Kidney epithelial cell (primary cell): ENCODE measurements at regions not wholly inside any gene's neighbourhood (a gene's known extent, or its start where the extent isn't known, plus 50 kb on each side); places are given as distances from the start of the nearest gene placed in this dataset.

ENCODE experiments used
- DNase-seq: peaks from one replicate; pipeline ENCODE4 v3.0.0-alpha.2; 2010; ENCODE audit warnings: low read depth
- H3K27me3 ChIP-seq: 2 replicates; pipeline ENCODE4 v1.6.0; 2011; ENCODE audit warnings: low read length; ENCODE audit not compliant: control insufficient read depth, insufficient read depth
- H3K36me3 ChIP-seq: 2 replicates; pipeline ENCODE4 v1.5.1; 2011; ENCODE audit warnings: low read length; ENCODE audit not compliant: control insufficient read depth, insufficient read depth
- H3K4me3 ChIP-seq: 2 replicates; pipeline ENCODE4 v1.5.1; 2011; ENCODE audit warnings: low read depth, mild to moderate bottlenecking, control low read depth, low read length
- TF ChIP-seq, protein P1 (sequence below): IDR thresholded peaks from 2 replicates; pipeline ENCODE4 v1.5.1; 2011; ENCODE audit warnings: mild to moderate bottlenecking, moderate library complexity, low read length, control low read depth, inconsistent platforms; ENCODE audit not compliant: insufficient read depth, poor library complexity, severe bottlenecking

DNA sequence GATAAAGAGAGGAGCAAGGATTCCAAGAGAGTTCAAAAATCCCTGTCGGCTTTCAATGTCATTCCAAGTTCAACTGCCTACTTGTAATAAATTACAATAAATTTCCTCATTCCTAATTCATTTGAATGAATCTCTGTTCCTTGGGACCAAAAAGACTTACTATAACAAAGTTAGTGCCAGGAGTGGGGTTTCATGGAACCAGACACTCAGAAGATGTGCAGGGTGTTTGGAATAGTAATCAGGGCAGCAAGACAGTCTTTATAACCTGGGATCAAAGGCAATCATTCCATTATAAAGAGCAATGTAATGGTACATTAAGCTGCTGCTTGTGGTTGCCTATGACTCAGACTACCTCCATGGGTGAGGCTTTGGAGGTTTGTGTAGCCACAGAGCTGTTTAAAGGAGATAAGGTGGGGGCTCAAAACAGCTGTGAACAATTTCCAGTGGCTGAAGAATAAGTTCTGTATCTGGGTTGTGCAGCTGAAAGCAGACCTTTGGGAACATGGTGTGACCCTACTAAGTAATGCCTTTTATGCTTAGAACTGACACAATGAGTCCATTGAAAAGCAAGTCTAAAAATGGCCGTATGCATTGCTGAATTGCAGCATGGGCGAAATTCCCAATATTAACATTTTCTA, 159.9 kb downstream of the LINC00237 start:
- Histone ChIP-seq H3K36me3 (no peaks in the 10 kb centered on the region), H3K27me3 (no peaks in the 10 kb centered on the region), H3K4me3 (no peak overlapping the region)
- TF ChIP-seq, protein P1, sequence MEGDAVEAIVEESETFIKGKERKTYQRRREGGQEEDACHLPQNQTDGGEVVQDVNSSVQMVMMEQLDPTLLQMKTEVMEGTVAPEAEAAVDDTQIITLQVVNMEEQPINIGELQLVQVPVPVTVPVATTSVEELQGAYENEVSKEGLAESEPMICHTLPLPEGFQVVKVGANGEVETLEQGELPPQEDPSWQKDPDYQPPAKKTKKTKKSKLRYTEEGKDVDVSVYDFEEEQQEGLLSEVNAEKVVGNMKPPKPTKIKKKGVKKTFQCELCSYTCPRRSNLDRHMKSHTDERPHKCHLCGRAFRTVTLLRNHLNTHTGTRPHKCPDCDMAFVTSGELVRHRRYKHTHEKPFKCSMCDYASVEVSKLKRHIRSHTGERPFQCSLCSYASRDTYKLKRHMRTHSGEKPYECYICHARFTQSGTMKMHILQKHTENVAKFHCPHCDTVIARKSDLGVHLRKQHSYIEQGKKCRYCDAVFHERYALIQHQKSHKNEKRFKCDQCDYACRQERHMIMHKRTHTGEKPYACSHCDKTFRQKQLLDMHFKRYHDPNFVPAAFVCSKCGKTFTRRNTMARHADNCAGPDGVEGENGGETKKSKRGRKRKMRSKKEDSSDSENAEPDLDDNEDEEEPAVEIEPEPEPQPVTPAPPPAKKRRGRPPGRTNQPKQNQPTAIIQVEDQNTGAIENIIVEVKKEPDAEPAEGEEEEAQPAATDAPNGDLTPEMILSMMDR = no peak
- DNase-seq = no peak

DNA sequence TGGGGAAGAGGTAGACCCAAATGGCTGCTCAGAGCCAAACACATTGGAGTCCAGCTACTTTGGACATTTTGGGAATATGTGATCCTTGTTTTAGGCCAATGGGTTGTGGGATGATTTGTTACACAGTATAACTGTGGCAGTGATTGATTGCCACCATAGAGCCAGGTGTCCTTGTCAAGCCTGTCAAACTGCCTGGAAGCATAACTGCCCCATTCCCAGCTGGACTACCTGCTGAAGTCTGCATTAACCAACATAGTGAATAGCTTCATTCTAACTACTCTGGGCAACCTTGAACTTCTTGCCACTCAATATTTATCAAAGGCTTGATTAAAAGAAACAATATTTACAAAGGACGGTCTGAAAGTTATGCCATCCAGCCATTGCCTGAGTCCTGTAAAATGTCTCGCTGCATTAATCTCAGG, 164.7 kb downstream of the LINC00237 start:
- no peaks in the 10 kb centered on the region for H3K27me3 ChIP-seq
- no peak overlapping the region for H3K4me3 ChIP-seq
- no peaks in the 10 kb centered on the region for H3K36me3 ChIP-seq
- TF ChIP-seq, protein P1 = no peak
- DNase-seq = no peak

DNA sequence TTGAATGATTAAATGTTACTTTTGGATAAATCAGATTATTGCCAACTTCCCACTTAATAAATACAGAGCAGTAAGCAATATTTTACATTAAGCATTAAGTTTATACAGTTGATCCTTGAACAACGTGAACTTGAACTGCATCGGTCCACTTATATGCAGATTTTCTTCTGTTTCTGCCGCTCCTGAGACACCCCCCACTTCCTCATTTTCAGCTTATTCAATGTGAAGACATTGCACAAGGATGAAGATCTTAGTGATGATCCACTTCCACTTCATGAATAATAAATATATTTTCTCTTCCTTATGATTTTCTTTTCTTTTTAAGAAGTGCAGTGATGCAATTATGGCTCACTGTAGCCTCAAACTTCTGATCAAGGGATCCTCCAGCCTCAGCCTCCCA, 167.2 kb downstream of the LINC00237 start:
- Histone ChIP-seq H3K27me3 (no peaks in the 10 kb centered on the region), H3K36me3 (no peaks in the 10 kb centered on the region), H3K4me3 (no peak overlapping the region)
- TF ChIP-seq, protein P1 = no peak
- no peak for DNase-seq

DNA sequence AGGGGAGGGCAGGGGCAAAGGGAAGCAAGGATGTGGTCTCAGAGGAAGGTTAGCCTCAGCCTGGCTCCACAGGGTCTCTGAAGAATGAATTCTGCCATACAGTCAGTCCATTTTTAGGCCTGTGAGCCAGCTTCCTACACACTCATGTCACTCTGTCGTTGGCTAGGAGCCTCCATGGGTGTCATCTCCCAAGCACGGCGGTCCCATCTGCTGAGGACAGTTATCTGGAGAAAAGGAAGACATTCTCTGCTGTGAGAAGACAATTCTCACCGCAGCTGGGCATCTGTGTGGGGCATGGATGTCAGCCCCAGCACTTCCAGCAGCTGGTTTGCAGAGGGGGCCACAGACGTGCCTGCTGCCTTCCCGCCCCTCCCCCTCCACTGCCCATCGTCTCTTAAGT, 167.6 kb downstream of the LINC00237 start:
- no peak overlapping the region for H3K4me3 ChIP-seq
- TF ChIP-seq, protein P1 = no peak
- no peaks in the 10 kb centered on the region for H3K36me3 ChIP-seq
- no peak for DNase-seq
- no peaks in the 10 kb centered on the region for H3K27me3 ChIP-seq

DNA sequence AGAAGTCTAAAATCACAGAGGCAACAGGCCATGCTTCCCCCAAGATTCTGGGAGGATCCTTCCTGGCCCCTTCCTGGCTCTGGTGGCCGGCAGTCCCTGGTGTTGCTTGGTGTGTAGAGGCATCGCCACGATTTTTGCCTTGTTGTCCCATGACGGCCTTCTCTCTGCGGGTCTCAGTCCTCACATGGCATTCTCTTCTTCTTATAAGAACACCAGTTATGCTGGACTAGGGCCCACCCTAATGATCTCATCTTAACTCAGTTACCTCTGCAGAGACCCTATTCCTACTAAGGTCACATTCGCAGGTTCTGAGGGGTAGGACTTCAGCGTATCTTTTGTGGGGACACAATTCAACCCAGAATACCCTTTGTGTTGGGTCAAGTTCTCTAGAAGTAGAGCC, 168.0 kb downstream of the LINC00237 start:
- TF ChIP-seq, protein P1 = no peak
- Histone ChIP-seq H3K27me3 (no peaks in the 10 kb centered on the region), H3K36me3 (no peaks in the 10 kb centered on the region), H3K4me3 (no peak overlapping the region)
- DNase-seq = no peak
